WTC11 (cell line): ENCODE measurements at regions not wholly inside any gene's neighbourhood (a gene's known extent, or its start where the extent isn't known, plus 50 kb on each side); places are given as distances from the start of the nearest gene placed in this dataset.

Experiments
- ATAC-seq: fragments of 200-7000 bp; cut with Tn5 transposase; 2 replicates; pipeline ENCODE4 v1.10.0; 2021; ENCODE audit warnings: mild to moderate bottlenecking, moderate library complexity
- CTCF ChIA-PET: fragments of 300-600 bp; sonication (Branson Sonifier 250); formaldehyde crosslinking; loops from one replicate; lab custom pipeline; 2021; ENCODE audit warnings: antibody characterized with exemption; lab: Charles Lee
- POLR2A ChIA-PET: fragments of 350-600 bp; sonication (Branson Sonifier 250); formaldehyde crosslinking; loops from one replicate; lab custom pipeline; 2021; ENCODE audit warnings: antibody characterized with exemption; lab: Charles Lee
- DNase-seq: peaks from one replicate; pipeline ENCODE4 v3.0.0; 2021; ENCODE audit warnings: low spot score
- H3K27ac Mint-ChIP-seq: 2 replicates; pipeline ENCODE4 v1.8.0; 2021; ENCODE audit warnings: mixed read lengths
- H3K27me3 Mint-ChIP-seq: 2 replicates; pipeline ENCODE4 v1.8.0; 2021; ENCODE audit warnings: low read depth, mild to moderate bottlenecking, moderate library complexity, mixed read lengths
- H3K36me3 Mint-ChIP-seq: 2 replicates; pipeline ENCODE4 v1.8.0; 2021; ENCODE audit warnings: mixed read lengths
- H3K4me1 Mint-ChIP-seq: 2 replicates; pipeline ENCODE4 v1.8.0; 2022; ENCODE audit warnings: mixed read lengths
- H3K4me3 Mint-ChIP-seq: 2 replicates; pipeline ENCODE4 v1.8.0; 2021; ENCODE audit warnings: mild to moderate bottlenecking, moderate library complexity, mixed read lengths
- H3K9me3 Mint-ChIP-seq: 2 replicates; pipeline ENCODE4 v1.8.0; 2021; ENCODE audit warnings: mixed read lengths
- ARID4B ChIP-seq: sonication (generic); formaldehyde crosslinking; IDR thresholded peaks from 2 replicates; pipeline ENCODE4 v1.8.0; 2023; ENCODE audit warnings: missing genetic modification reagents, mild to moderate bottlenecking, borderline replicate concordance
- ATF6 ChIP-seq: sonication (generic); formaldehyde crosslinking; IDR thresholded peaks from 2 replicates; pipeline ENCODE4 v1.8.1; 2023; ENCODE audit warnings: mild to moderate bottlenecking, missing genetic modification reagents
- CBFB ChIP-seq: sonication (generic); formaldehyde crosslinking; IDR thresholded peaks from 2 replicates; pipeline ENCODE4 v1.8.1; 2022; ENCODE audit warnings: mild to moderate bottlenecking, low read depth, missing genetic modification reagents
- ERG ChIP-seq: fragments of 250-450 bp; sonication (Bioruptor Pico); IDR thresholded peaks from 2 replicates; pipeline ENCODE4 v1.8.0; 2021; ENCODE audit warnings: mild to moderate bottlenecking
- ETV6 ChIP-seq: sonication (generic); formaldehyde crosslinking; IDR thresholded peaks from 2 replicates; pipeline ENCODE4 v1.8.1; 2022; ENCODE audit warnings: mild to moderate bottlenecking, missing genetic modification reagents
- FOXK1 ChIP-seq: sonication (generic); formaldehyde crosslinking; IDR thresholded peaks from 2 replicates; pipeline ENCODE4 v1.8.0; 2022; ENCODE audit warnings: mild to moderate bottlenecking, moderate library complexity, missing genetic modification reagents
- MLX ChIP-seq: sonication (generic); formaldehyde crosslinking; IDR thresholded peaks from 2 replicates; pipeline ENCODE4 v1.8.1; 2023; ENCODE audit warnings: mild to moderate bottlenecking, missing genetic modification reagents, moderate library complexity
- NFE2L1 ChIP-seq: sonication (generic); formaldehyde crosslinking; IDR thresholded peaks from 2 replicates; pipeline ENCODE4 v1.8.1; 2023; ENCODE audit warnings: missing genetic modification reagents
- NR3C1 ChIP-seq: sonication (generic); formaldehyde crosslinking; conservative IDR thresholded peaks from 2 replicates; pipeline ENCODE4 v1.8.1; 2023; ENCODE audit warnings: low read depth, mild to moderate bottlenecking, missing genetic modification reagents
- SMAD4 ChIP-seq: sonication (generic); formaldehyde crosslinking; IDR thresholded peaks from 2 replicates; pipeline ENCODE4 v1.8.0; 2022; ENCODE audit warnings: mild to moderate bottlenecking, missing genetic modification reagents
- SOX15 ChIP-seq: fragments of 250-450 bp; sonication (Bioruptor Pico); IDR thresholded peaks from 2 replicates; pipeline ENCODE4 v1.9.0; 2021; ENCODE audit warnings: mild to moderate bottlenecking
- USF1 ChIP-seq: sonication (generic); formaldehyde crosslinking; IDR thresholded peaks from 2 replicates; pipeline ENCODE4 v1.8.0; 2022; ENCODE audit warnings: mild to moderate bottlenecking, missing genetic modification reagents
- ZNF232 ChIP-seq: sonication (generic); formaldehyde crosslinking; IDR thresholded peaks from 2 replicates; pipeline ENCODE4 v1.8.0; 2022; ENCODE audit warnings: mild to moderate bottlenecking, missing genetic modification reagents
- ZNF396 ChIP-seq: fragments of 250-450 bp; sonication (Bioruptor Pico); IDR thresholded peaks from 2 replicates; pipeline ENCODE4 v1.8.0; 2021; ENCODE audit warnings: mild to moderate bottlenecking, moderate library complexity, borderline replicate concordance
- ZNF512 ChIP-seq: sonication (generic); formaldehyde crosslinking; IDR thresholded peaks from 2 replicates; pipeline ENCODE4 v1.8.1; 2022; ENCODE audit warnings: missing genetic modification reagents, borderline replicate concordance

- ChIA-PET POLR2A (no interaction called here), CTCF (interaction anchor here (3.1 to 4.6 kb wide), 2 partner anchors 15 to 31 kb away, joined by 17 to 39 read pairs; no protein-coding TSS in a partner anchor)
- H3K4me3 Mint-ChIP-seq, result no peak overlapping the region
- no peaks in the 10 kb centered on the region; the same call in 1 of the 2 replicates for H3K27me3 Mint-ChIP-seq
- H3K4me1 Mint-ChIP-seq, result peaks cover 17% of the 10 kb centered on the region
- no peak overlapping the region for H3K27ac Mint-ChIP-seq
- DNase-seq, result no peak
- no peak for TF ChIP-seq MLX
- TF ChIP-seq ATF6 (CRISPR knock-in tag), result no peak
- no peak for TF ChIP-seq FOXK1 (CRISPR knock-in tag)
- no peak for TF ChIP-seq ERG
- TF ChIP-seq ARID4B (CRISPR knock-in tag), result no peak
- TF ChIP-seq ZNF396 (CRISPR knock-in tag), result no peak
- no peak for TF ChIP-seq SMAD4
- no peak for TF ChIP-seq NFE2L1 (CRISPR knock-in tag)
- TF ChIP-seq SOX15 (CRISPR knock-in tag), result no peak
- no peak for TF ChIP-seq USF1 (CRISPR knock-in tag)
- TF ChIP-seq ZNF232 (CRISPR knock-in tag), result no peak
- TF ChIP-seq, all 79 proteins: peak for 0
- ATAC-seq, result no peak
- Mint-ChIP-seq H3K36me3 (no peaks in the 10 kb centered on the region), H3K9me3 (no peaks in the 10 kb centered on the region)
Observed at GRCh38 chr2:60643747-60644146, 90.3 kb upstream of the BCL11A start.

GRCh38 chr2:60644951-60645350 lies 91.5 kb upstream of the BCL11A start:
- no peak for DNase-seq
- ATAC-seq, result no peak
- Mint-ChIP-seq H3K27ac (no peak overlapping the region), H3K9me3 (no peaks in the 10 kb centered on the region), H3K4me1 (peaks cover 26% of the 10 kb centered on the region), H3K36me3 (no peaks in the 10 kb centered on the region), H3K4me3 (no peak overlapping the region), H3K27me3 (no peaks in the 10 kb centered on the region; the same call in 1 of the 2 replicates)
- ChIA-PET POLR2A (interaction anchor here (1.1 kb wide), 1 partner anchor 9 kb away, joined by 3 read pairs; no protein-coding TSS in a partner anchor), CTCF (interaction anchor here (1.1 to 4.6 kb wide), 2 partner anchors 10 to 30 kb away, joined by 3 to 39 read pairs; no protein-coding TSS in a partner anchor)
- TF ChIP-seq CBFB (CRISPR knock-in tag) (no peak), ZNF512 (CRISPR knock-in tag) (no peak), NR3C1 (CRISPR knock-in tag) (no peak), ETV6 (CRISPR knock-in tag) (no peak)
